GM18517 (cell line): ENCODE measurements at regions not wholly inside any gene's neighbourhood (a gene's known extent, or its start where the extent isn't known, plus 50 kb on each side); places are given as distances from the start of the nearest gene placed in this dataset.

Experiments
- ATAC-seq: cut with Tn5 transposase; IDR thresholded peaks from one replicate; pipeline ENCODE4 v1.9.1; 2021; ENCODE audit warnings: mild to moderate bottlenecking, moderate library complexity; ENCODE audit not compliant: unreplicated experiment

DNA sequence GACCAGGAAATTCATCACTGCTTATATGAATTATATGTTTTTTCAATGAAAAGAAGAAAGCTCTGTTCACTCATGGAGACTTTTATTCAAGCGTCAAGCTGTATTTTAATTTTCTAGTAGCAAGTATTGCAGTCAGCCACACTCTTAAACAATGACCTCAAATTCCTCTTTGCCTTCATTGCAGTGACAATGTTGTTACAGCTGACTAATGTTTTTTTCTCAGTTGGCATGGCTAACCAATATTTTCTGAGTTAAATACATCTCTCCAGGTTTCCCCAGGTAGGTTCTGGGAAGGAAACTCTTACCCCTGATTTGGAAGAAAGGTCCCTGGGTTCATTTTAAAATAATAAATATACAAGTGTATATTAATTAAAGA is 241.5 kb downstream of the WDR11 start:
- no peak for ATAC-seq

GRCh38 chr10:121096617-121097431 is 245.7 kb downstream of the WDR11 start:
- ATAC-seq: no peak

- ATAC-seq: no peak
These were observed 247.0 kb downstream of the WDR11 start for GRCh38 chr10:121098211-121098610.

GRCh38 chr10:121098751-121099150 is 247.6 kb downstream of the WDR11 start:
- ATAC-seq: no peak

DNA sequence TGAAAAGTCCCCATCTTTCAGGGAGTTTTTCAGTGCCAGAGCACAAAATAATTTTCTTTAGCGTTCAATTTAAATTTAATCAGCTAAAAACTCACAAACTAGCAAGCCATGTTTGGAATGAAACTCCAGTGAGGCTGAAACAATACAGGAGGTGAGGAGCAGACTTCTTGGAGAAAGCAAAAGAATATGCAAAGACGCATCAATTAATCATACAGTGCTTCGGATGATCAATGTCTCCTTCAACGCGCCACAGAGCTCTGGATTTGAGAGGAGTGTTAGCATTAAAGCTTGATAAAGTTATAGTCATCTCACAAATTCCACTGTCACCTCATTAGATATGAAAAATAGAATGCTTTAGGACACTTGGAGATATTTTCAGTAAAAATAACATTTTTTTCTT is 248.0 kb downstream of the WDR11 start:
- ATAC-seq: no peak

- ATAC-seq: no peak
These were observed 248.4 kb downstream of the WDR11 start for GRCh38 chr10:121099592-121099991.

- ATAC-seq: no peak
These were observed 250.4 kb downstream of the WDR11 start for GRCh38 chr10:121101561-121101960.

DNA sequence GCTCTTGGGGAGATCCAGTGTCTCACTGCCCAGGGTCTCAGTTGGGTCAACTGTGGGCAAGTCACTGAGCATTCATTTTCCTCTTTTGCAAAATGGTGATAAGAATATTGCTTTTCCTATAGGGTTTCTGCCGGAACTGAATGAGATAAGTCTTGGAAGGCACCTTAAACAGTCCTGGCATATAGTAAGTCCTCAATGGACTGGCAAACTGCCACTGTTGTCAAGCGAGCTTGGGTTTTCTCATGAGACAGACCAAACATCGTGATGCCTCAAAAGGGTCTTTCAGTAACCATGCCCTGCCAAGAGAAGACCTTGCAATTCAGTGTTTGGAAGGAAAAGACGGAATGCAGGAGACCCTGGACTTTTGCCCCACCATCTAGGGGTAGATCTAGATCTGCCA is 251.5 kb downstream of the WDR11 start:
- ATAC-seq: no peak

GRCh38 chr10:121104476-121105111 is 253.4 kb downstream of the WDR11 start:
- ATAC-seq: no peak

DNA sequence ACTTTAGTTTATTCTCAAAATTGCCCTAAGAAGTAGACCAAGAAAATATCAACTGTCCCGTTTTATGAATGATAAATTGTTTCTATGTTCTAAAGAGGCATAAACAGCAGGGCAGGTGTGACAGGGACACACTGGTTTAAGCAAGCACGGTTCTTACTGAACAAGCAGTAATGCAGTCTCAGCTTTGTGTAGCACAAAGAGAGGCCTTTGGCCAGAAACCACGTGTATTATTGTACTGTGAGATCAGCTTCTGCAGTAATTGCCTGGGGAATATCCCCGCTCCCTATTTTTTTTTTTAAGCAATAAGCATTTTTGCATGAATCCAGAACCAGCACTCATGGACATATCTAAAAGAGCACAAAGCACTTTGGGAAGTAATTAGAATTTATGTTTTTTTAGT is 255.4 kb downstream of the WDR11 start:
- ATAC-seq: no peak

- ATAC-seq: no peak
These were observed 256.9 kb downstream of the WDR11 start for GRCh38 chr10:121108051-121108450.

DNA sequence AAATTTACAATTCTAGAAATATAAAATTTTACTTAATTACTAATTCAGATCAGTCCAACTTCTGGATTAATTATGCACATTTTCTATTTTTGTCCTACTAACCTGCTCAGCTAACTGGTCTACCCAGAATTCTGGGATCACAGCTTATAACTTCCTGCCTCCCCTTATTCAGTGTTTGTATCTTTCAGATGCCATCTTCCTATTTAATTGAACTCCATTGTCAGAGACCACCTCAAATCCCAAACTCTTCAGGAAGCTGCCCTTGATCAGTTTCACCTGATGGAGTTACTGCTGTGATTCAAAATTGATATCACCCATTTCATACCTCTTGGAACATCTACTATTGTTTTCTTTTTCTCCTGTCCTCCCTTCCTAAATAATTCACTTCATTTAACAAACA is 259.2 kb downstream of the WDR11 start:
- ATAC-seq: no peak

DNA sequence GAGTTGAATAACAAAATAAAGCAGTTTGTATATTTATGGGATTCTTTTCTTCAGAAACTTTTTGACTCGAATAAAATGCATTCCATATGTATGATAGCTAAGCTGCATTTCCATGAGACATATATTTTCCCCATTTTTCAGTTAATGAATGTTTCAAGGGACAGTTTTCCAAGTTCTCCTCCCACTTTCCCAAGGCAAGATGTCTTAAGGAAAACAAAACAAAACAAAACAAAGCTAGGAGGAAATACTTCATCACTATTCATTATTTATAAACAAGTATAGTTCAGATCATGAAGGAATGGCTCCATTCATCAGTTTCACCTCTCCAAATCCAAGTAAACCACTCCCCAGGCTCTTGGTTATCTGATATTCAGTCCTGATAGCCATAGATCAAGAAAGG is 261.0 kb downstream of the WDR11 start:
- ATAC-seq: no peak

DNA sequence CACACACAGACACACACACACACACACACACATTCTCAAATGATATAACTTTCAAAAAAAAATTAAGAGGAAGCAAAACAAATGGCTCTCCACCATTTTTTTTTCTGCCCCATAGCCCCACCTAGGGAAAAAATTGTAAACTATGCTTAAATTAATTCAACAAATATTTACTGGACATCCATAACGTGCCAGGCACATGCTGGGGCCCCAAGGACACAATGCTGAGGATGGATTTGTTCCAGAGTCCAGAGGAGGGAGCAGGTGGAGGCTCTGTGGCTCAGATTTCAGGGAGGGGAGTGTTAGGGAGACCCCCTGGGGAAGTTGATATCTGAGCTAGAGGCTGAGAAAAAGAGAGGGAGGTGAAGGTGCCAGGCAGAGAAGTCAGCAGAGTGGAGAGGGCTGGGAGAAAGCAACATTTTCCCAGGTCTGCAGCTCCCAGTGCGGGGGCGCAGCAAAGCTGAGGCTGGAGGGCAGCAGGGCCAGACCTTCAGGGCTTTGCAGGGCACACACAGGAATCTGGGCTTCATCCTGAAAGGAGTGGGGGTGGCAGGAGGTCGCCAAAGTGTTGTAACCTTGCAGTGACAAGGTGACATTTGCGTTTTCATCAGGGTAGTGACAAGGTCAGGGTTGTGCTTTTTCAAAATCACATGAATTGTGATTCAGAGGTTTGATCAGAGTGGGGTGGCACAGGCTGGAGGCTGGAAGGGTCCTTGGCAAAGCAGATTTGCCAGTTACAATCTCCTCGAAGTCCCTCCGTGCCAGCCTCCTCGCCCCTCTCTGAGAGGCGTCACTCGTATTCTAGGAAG is 261.6 kb downstream of the WDR11 start:
- ATAC-seq: no peak

DNA sequence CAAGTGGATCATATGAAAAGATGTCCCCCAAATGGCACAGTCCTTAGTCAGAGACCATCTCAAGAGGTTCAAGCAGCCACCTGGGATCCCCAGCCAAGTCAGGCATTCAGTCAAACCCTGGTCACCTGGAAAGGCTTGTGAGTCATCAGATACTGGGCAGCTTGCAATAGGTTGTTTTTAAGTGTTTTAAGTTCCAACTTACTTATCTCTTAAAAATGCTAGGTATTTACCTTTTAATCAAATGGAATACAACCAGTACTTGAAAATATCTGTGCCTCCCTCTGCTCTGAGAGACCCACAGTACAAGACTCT is 262.2 kb downstream of the WDR11 start:
- no peak for ATAC-seq

DNA sequence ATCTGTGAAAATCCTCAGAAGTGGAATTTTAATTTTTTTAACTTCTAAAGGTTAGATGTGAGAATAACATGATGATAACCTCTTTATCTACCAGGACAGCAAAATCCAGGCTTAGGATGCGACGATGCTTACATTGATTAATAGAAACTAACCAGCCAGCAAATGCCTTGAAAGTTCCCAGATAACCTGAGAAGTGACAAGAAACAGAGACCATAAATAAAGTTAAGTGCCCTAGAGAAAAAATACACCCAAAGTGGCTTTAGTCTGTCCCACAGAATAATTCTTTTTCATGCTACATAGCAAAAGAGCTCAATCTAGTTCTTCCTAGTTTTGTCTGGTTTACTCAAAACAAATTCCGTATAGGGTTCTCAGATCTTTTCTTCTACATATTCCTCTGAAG is 262.7 kb downstream of the WDR11 start:
- no peak for ATAC-seq

DNA sequence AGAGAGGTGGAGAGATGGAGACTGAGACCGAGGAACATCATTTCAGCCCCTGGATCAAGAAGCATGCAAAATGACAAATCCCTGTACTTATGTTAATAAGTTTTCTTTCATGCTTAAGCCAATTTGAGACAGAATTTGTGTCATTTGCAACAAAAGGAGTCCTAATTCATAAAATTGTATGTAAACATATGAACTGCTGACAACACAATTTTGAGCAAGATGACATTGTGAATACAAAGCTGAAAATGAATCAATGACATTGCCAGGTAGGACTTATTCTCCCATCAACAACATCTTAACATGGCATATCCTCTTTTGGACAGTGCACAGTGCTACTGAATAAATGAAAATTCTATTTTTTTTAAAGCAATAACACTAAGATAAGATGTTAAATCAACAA is 264.0 kb downstream of the WDR11 start:
- ATAC-seq: no peak

GRCh38 chr10:121121462-121121861 is 270.3 kb downstream of the WDR11 start:
- no peak for ATAC-seq

- no peak for ATAC-seq
These were observed 276.2 kb downstream of the WDR11 start for GRCh38 chr10:121127151-121127906.

GRCh38 chr10:121128164-121128563 is 277.0 kb downstream of the WDR11 start:
- no peak for ATAC-seq

GRCh38 chr10:121129266-121129665 is 278.1 kb downstream of the WDR11 start:
- ATAC-seq: no peak
